Ascending aorta (tissue), 2 donors: ENCODE measurements at regions not wholly inside any gene's neighbourhood (a gene's known extent, or its start where the extent isn't known, plus 50 kb on each side); places are given as distances from the start of the nearest gene placed in this dataset.

Source experiments
- DNase-seq, 2 donors: peaks; one replicate each; pipeline ENCODE4 v3.0.0-alpha.2; 2019; ENCODE audit warnings: low spot score in 2 of 2
- H3K27ac ChIP-seq, 2 donors: fragments of 200-600 bp; sonication (generic); one replicate each; pipeline ENCODE4 v1.5.1; 2016 to 2017; ENCODE audit warnings: mild to moderate bottlenecking in 1 of 2
- H3K27me3 ChIP-seq: fragments of 200-600 bp; sonication (generic); one replicate; pipeline ENCODE4 v1.5.1; 2017
- H3K36me3 ChIP-seq, 2 donors: fragments of 200-600 bp; sonication (generic); one replicate each; pipeline ENCODE4 v1.5.1; 2016
- H3K4me1 ChIP-seq, 2 donors: fragments of 200-600 bp; sonication (generic); one replicate each; pipeline ENCODE4 v1.5.1; 2016 to 2017; ENCODE audit warnings: mild to moderate bottlenecking in 1 of 2
- H3K4me3 ChIP-seq, 2 donors: fragments of 200-600 bp; sonication (generic); one replicate each; pipeline ENCODE4 v1.5.1; 2016 to 2017; ENCODE audit warnings: mild to moderate bottlenecking in 1 of 2
- H3K9me3 ChIP-seq, 2 donors: fragments of 200-600 bp; sonication (generic); one replicate each; pipeline ENCODE4 v1.5.1; 2016
- CTCF ChIP-seq, 3 experiments: fragments of 200-600 bp in 2 of 3; fragments of 450-650 bp in 1 of 3; sonication (generic) in 2 of 3; IDR thresholded peaks; one replicate each; pipeline ENCODE4 v1.5.1; 2016 to 2019; ENCODE audit warnings: antibody characterized with exemption in 3 of 3, mild to moderate bottlenecking in 1 of 3, moderate library complexity in 1 of 3
- intact Hi-C: fragments of 100-400 bp; cut with DNase I; formaldehyde crosslinking; loops from one replicate; pipeline ENCODE4 v1.15.1; 2023

- Histone ChIP-seq H3K4me3 (no peak overlapping the region), H3K4me1 (no peaks in the 10 kb centered on the region), H3K36me3 (no peaks in the 10 kb centered on the region), H3K9me3 (no peaks in the 10 kb centered on the region), H3K27ac (no peak overlapping the region), H3K27me3 (no peaks in the 10 kb centered on the region)
- TF ChIP-seq CTCF (IDR thresholded peaks at IDR 0.05), result no peak
- DNase-seq, result no peak
- intact Hi-C loops, result no loop called here
These were observed 295.1 kb downstream of the GRIN2B start for GRCh38 chr12:13686260-13686659.

GRCh38 chr12:13680916-13681315 is 300.5 kb downstream of the GRIN2B start:
- H3K9me3 ChIP-seq, result no peaks in the 10 kb centered on the region

GRCh38 chr12:13676880-13677279 is 304.5 kb downstream of the GRIN2B start:
- Histone ChIP-seq H3K27me3 (no peaks in the 10 kb centered on the region), H3K27ac (no peak overlapping the region), H3K4me3 (no peak overlapping the region), H3K9me3 (no peaks in the 10 kb centered on the region), H3K4me1 (no peaks in the 10 kb centered on the region), H3K36me3 (no peaks in the 10 kb centered on the region)
- DNase-seq, result no peak
- intact Hi-C loops, result no loop called here
- no peak for TF ChIP-seq CTCF (IDR thresholded peaks at IDR 0.05)

More at GRCh38 chr12:13680916-13681315, 300.5 kb downstream of the GRIN2B start:
- Histone ChIP-seq H3K36me3 (no peaks in the 10 kb centered on the region), H3K4me1 (no peaks in the 10 kb centered on the region), H3K27me3 (no peaks in the 10 kb centered on the region), H3K4me3 (no peak overlapping the region), H3K27ac (no peak overlapping the region)
- DNase-seq, result no peak
- intact Hi-C loops, result no loop called here
- TF ChIP-seq CTCF (IDR thresholded peaks at IDR 0.05), result no peak

- H3K36me3 ChIP-seq, result no peaks in the 10 kb centered on the region
- intact Hi-C loops, result no loop called here
- no peak for TF ChIP-seq CTCF (IDR thresholded peaks at IDR 0.05)
- no peak for DNase-seq
- no peaks in the 10 kb centered on the region for H3K27me3 ChIP-seq
- no peaks in the 10 kb centered on the region for H3K9me3 ChIP-seq
- no peaks in the 10 kb centered on the region for H3K4me1 ChIP-seq
- no peak overlapping the region for H3K4me3 ChIP-seq
- no peak overlapping the region for H3K27ac ChIP-seq
These were observed 311.0 kb downstream of the GRIN2B start for GRCh38 chr12:13670285-13670866.

GRCh38 chr12:13668880-13669279 is 312.5 kb downstream of the GRIN2B start:
- no peak for DNase-seq
- H3K4me3 ChIP-seq, result no peak overlapping the region
- H3K27ac ChIP-seq, result no peak overlapping the region
- intact Hi-C loops, result no loop called here
- no peak for TF ChIP-seq CTCF (IDR thresholded peaks at IDR 0.05)
- H3K4me1 ChIP-seq, result no peaks in the 10 kb centered on the region
- H3K9me3 ChIP-seq, result no peaks in the 10 kb centered on the region
- H3K27me3 ChIP-seq, result no peaks in the 10 kb centered on the region
- H3K36me3 ChIP-seq, result no peaks in the 10 kb centered on the region

- no peaks in the 10 kb centered on the region for H3K9me3 ChIP-seq
- intact Hi-C loops, result no loop called here
- H3K27ac ChIP-seq, result no peak overlapping the region
- no peaks in the 10 kb centered on the region for H3K27me3 ChIP-seq
- H3K4me3 ChIP-seq, result no peak overlapping the region
- no peaks in the 10 kb centered on the region for H3K4me1 ChIP-seq
- DNase-seq, result no peak
- no peaks in the 10 kb centered on the region for H3K36me3 ChIP-seq
- TF ChIP-seq CTCF (IDR thresholded peaks at IDR 0.05), result no peak
These were observed 314.6 kb downstream of the GRIN2B start for GRCh38 chr12:13666806-13667205.
